ENCODE measurements at regions not wholly inside any gene's neighbourhood (a gene's known extent, or its start where the extent isn't known, plus 50 kb on each side); places are given as distances from the start of the nearest gene placed in this dataset.

DNA sequence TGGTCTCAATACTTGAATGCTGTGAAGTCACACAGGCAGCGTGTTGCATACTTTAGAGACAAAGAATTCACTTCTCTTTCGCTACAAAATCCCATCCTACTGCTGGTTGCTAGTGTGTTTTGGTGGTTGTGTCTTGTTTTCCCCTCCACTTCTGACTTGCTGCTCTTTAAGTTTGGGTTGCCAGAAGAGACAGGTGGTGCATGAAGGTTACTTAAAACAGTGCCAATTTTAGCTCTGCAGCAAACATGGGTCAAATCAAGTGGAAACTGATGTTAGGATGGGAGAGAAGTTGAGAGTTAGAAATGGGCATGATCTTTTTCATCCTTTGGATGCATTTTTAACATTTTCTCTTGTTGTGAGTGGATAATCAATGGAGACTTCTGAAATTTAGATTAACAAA, 136.2 kb upstream of the KCNH7 start:
- Histone ChIP-seq H3K27me3 (ENCODE audit: control insufficient read depth in 3 of 3, insufficient read depth in 3 of 3, low read depth in 1 of 3, low read length in 3 of 3) (no peaks in the 10 kb centered on the region), H3K4ac (ENCODE audit: low read length) (no peak overlapping the region)

GRCh38 chr2:162972383-162972782, 133.8 kb upstream of the KCNH7 start:
- Histone ChIP-seq H2AFZ (ENCODE audit: low read length) (no peak overlapping the region), H2AK5ac (ENCODE audit: low read depth, low read length) (no peak overlapping the region), H2BK120ac (ENCODE audit: low read depth, low read length) (no peak overlapping the region), H2BK15ac (ENCODE audit: low read length) (no peak overlapping the region), H3K36me3 (replicated peaks in 1 of 2; ENCODE audit: control insufficient read depth in 2 of 2, insufficient read depth in 2 of 2, low read length in 2 of 2) (no peaks in the 10 kb centered on the region), H2BK12ac (ENCODE audit: low read length) (no peak overlapping the region), H3K4me1 (ENCODE audit: control insufficient read depth in 2 of 2, insufficient read depth in 1 of 2, low read depth in 1 of 2, low read length in 2 of 2) (no peaks in the 10 kb centered on the region), H4K8ac (ENCODE audit: low read depth, low read length) (no peak overlapping the region), H4K91ac (ENCODE audit: low read depth, low read length, poor library complexity) (no peak overlapping the region), H3K23ac (ENCODE audit: low read depth, low read length, poor library complexity) (no peak overlapping the region), H3K4me3 (ENCODE audit: low read length in 2 of 2) (no peak overlapping the region), H3K9me3 (replicated peaks in 1 of 2; ENCODE audit: control insufficient read depth in 2 of 2, insufficient read depth in 1 of 2, low read depth in 1 of 2, low read length in 2 of 2) (no peaks in the 10 kb centered on the region), H3K79me1 (ENCODE audit: low read depth, low read length) (no peaks in the 10 kb centered on the region), H3K27ac (replicated peaks; ENCODE audit: low read length) (no peak overlapping the region), H3K18ac (ENCODE audit: low read length) (no peak overlapping the region), H3K9ac (ENCODE audit: low read depth, low read length, poor library complexity) (no peak overlapping the region), H3K4ac (ENCODE audit: low read length) (no peak overlapping the region), H3K14ac (ENCODE audit: low read length) (no peak overlapping the region), H3K27me3 (ENCODE audit: control insufficient read depth in 3 of 3, insufficient read depth in 3 of 3, low read depth in 1 of 3, low read length in 3 of 3) (no peaks in the 10 kb centered on the region), H3K4me2 (ENCODE audit: insufficient read depth, low read length, poor library complexity, severe bottlenecking) (no peak overlapping the region), H2BK5ac (ENCODE audit: low read length) (no peak overlapping the region)
- no peak for DNase-seq (ENCODE audit: low spot score)
- WGBS, 2 donors (ENCODE audit: extremely low coverage in 2 of 2, insufficient read length in 2 of 2, insufficient replicate concordance in 1 of 2): no CpG with 5 or more reads among the region's 1 CpG

More for the DNA sequence above, 136.2 kb upstream of the KCNH7 start:
- no peak overlapping the region for H2AK5ac ChIP-seq (ENCODE audit: low read depth, low read length)
- no peak overlapping the region for H3K14ac ChIP-seq (ENCODE audit: low read length)
- no peaks in the 10 kb centered on the region for H3K36me3 ChIP-seq (replicated peaks in 1 of 2; ENCODE audit: control insufficient read depth in 2 of 2, insufficient read depth in 2 of 2, low read length in 2 of 2)
- no peaks in the 10 kb centered on the region for H3K4me1 ChIP-seq (ENCODE audit: control insufficient read depth in 2 of 2, insufficient read depth in 1 of 2, low read depth in 1 of 2, low read length in 2 of 2)
- no peaks in the 10 kb centered on the region for H3K9me3 ChIP-seq (replicated peaks in 1 of 2; ENCODE audit: control insufficient read depth in 2 of 2, insufficient read depth in 1 of 2, low read depth in 1 of 2, low read length in 2 of 2)
- no peak for DNase-seq (ENCODE audit: low spot score)
- no peaks in the 10 kb centered on the region for H3K79me1 ChIP-seq (ENCODE audit: low read depth, low read length)
- WGBS, 2 donors (ENCODE audit: extremely low coverage in 2 of 2, insufficient read length in 2 of 2, insufficient replicate concordance in 1 of 2): no CpG with 5 or more reads among the region's 2 CpGs
- no peak overlapping the region for H3K4me3 ChIP-seq (ENCODE audit: low read length in 2 of 2)
- H2AFZ ChIP-seq (ENCODE audit: low read length): no peak overlapping the region
- no peak overlapping the region for H3K23ac ChIP-seq (ENCODE audit: low read depth, low read length, poor library complexity)
- no peak overlapping the region for H3K9ac ChIP-seq (ENCODE audit: low read depth, low read length, poor library complexity)
- no peak overlapping the region for H2BK120ac ChIP-seq (ENCODE audit: low read depth, low read length)
- H2BK5ac ChIP-seq (ENCODE audit: low read length): no peak overlapping the region
- H2BK15ac ChIP-seq (ENCODE audit: low read length): no peak overlapping the region
- no peak overlapping the region for H4K8ac ChIP-seq (ENCODE audit: low read depth, low read length)
- no peak overlapping the region for H4K91ac ChIP-seq (ENCODE audit: low read depth, low read length, poor library complexity)
- H3K4me2 ChIP-seq (ENCODE audit: insufficient read depth, low read length, poor library complexity, severe bottlenecking): no peak overlapping the region
- H2BK12ac ChIP-seq (ENCODE audit: low read length): no peak overlapping the region
- no peak overlapping the region for H3K27ac ChIP-seq (replicated peaks; ENCODE audit: low read length)
- no peak overlapping the region for H3K18ac ChIP-seq (ENCODE audit: low read length)

DNA sequence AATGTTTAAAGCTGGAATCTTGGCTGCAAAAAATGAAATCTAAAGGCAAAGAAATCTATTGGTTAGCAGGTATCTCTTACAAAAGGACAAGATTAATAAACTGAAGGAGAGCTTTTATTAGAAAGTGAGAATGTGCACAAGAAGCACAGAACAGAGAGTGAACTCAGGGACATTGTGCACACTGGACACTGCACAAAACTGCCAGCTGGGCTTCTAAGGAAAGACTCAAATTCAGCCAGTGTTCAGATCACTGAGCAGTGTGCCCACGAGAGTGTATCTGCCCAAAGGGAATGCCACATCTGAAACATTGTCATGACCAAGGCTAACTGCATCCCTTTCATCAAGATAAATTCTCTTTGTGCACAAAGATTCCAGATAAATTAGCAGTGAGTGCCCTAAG, 129.7 kb upstream of the KCNH7 start:
- H3K4me1 ChIP-seq (ENCODE audit: control insufficient read depth in 2 of 2, insufficient read depth in 1 of 2, low read depth in 1 of 2, low read length in 2 of 2): no peaks in the 10 kb centered on the region
- H2AK5ac ChIP-seq (ENCODE audit: low read depth, low read length): no peak overlapping the region
- H3K27ac ChIP-seq (replicated peaks; ENCODE audit: low read length): no peak overlapping the region
- H3K23ac ChIP-seq (ENCODE audit: low read depth, low read length, poor library complexity): no peak overlapping the region
- no peaks in the 10 kb centered on the region for H3K9me3 ChIP-seq (replicated peaks in 1 of 2; ENCODE audit: control insufficient read depth in 2 of 2, insufficient read depth in 1 of 2, low read depth in 1 of 2, low read length in 2 of 2)
- H3K18ac ChIP-seq (ENCODE audit: low read length): no peak overlapping the region
- peak overlapping the region; percentile 25 for H2AFZ ChIP-seq (ENCODE audit: low read length)
- no peak overlapping the region for H3K14ac ChIP-seq (ENCODE audit: low read length)
- no peak overlapping the region for H3K9ac ChIP-seq (ENCODE audit: low read depth, low read length, poor library complexity)
- DNase-seq (ENCODE audit: low spot score): no peak
- H4K91ac ChIP-seq (ENCODE audit: low read depth, low read length, poor library complexity): no peak overlapping the region
- no peak overlapping the region for H3K4me3 ChIP-seq (ENCODE audit: low read length in 2 of 2)
- WGBS, 2 donors (ENCODE audit: extremely low coverage in 2 of 2, insufficient read length in 2 of 2, insufficient replicate concordance in 1 of 2): no CpG with 5 or more reads among the region's 1 CpG
- H2BK5ac ChIP-seq (ENCODE audit: low read length): no peak overlapping the region
- no peaks in the 10 kb centered on the region for H3K79me1 ChIP-seq (ENCODE audit: low read depth, low read length)
- H3K4ac ChIP-seq (ENCODE audit: low read length): no peak overlapping the region
- H3K4me2 ChIP-seq (ENCODE audit: insufficient read depth, low read length, poor library complexity, severe bottlenecking): no peak overlapping the region
- no peak overlapping the region for H2BK120ac ChIP-seq (ENCODE audit: low read depth, low read length)
- no peaks in the 10 kb centered on the region for H3K27me3 ChIP-seq (ENCODE audit: control insufficient read depth in 3 of 3, insufficient read depth in 3 of 3, low read depth in 1 of 3, low read length in 3 of 3)
- no peak overlapping the region for H2BK12ac ChIP-seq (ENCODE audit: low read length)
- H3K36me3 ChIP-seq (replicated peaks in 1 of 2; ENCODE audit: control insufficient read depth in 2 of 2, insufficient read depth in 2 of 2, low read length in 2 of 2): no peaks in the 10 kb centered on the region
- no peak overlapping the region for H4K8ac ChIP-seq (ENCODE audit: low read depth, low read length)
- H2BK15ac ChIP-seq (ENCODE audit: low read length): no peak overlapping the region

- no peaks in the 10 kb centered on the region for H3K36me3 ChIP-seq (replicated peaks in 1 of 2; ENCODE audit: control insufficient read depth in 2 of 2, insufficient read depth in 2 of 2, low read length in 2 of 2)
- H3K27ac ChIP-seq (replicated peaks; ENCODE audit: low read length): no peak overlapping the region
- no peaks in the 10 kb centered on the region for H3K79me1 ChIP-seq (ENCODE audit: low read depth, low read length)
Measured at GRCh38 chr2:162967811-162968210, 129.2 kb upstream of the KCNH7 start.

More at GRCh38 chr2:162967811-162968210, 129.2 kb upstream of the KCNH7 start:
- Histone ChIP-seq H3K9ac (ENCODE audit: low read depth, low read length, poor library complexity) (no peak overlapping the region), H3K23ac (ENCODE audit: low read depth, low read length, poor library complexity) (no peak overlapping the region), H3K4ac (ENCODE audit: low read length) (no peak overlapping the region), H3K27me3 (ENCODE audit: control insufficient read depth in 3 of 3, insufficient read depth in 3 of 3, low read depth in 1 of 3, low read length in 3 of 3) (no peaks in the 10 kb centered on the region), H3K14ac (ENCODE audit: low read length) (no peak overlapping the region), H2BK120ac (ENCODE audit: low read depth, low read length) (no peak overlapping the region), H2BK12ac (ENCODE audit: low read length) (no peak overlapping the region), H3K18ac (ENCODE audit: low read length) (no peak overlapping the region), H3K4me2 (ENCODE audit: insufficient read depth, low read length, poor library complexity, severe bottlenecking) (no peak overlapping the region), H2AK5ac (ENCODE audit: low read depth, low read length) (no peak overlapping the region), H2AFZ (ENCODE audit: low read length) (peak overlapping the region; percentile 25), H4K91ac (ENCODE audit: low read depth, low read length, poor library complexity) (no peak overlapping the region), H3K9me3 (replicated peaks in 1 of 2; ENCODE audit: control insufficient read depth in 2 of 2, insufficient read depth in 1 of 2, low read depth in 1 of 2, low read length in 2 of 2) (no peaks in the 10 kb centered on the region), H3K4me1 (ENCODE audit: control insufficient read depth in 2 of 2, insufficient read depth in 1 of 2, low read depth in 1 of 2, low read length in 2 of 2) (no peaks in the 10 kb centered on the region), H4K8ac (ENCODE audit: low read depth, low read length) (no peak overlapping the region), H2BK15ac (ENCODE audit: low read length) (no peak overlapping the region), H3K4me3 (ENCODE audit: low read length in 2 of 2) (no peak overlapping the region), H2BK5ac (ENCODE audit: low read length) (no peak overlapping the region)
- DNase-seq (ENCODE audit: low spot score): no peak
- WGBS, 2 donors (ENCODE audit: extremely low coverage in 2 of 2, insufficient read length in 2 of 2, insufficient replicate concordance in 1 of 2): no CpG with 5 or more reads among the region's 1 CpG
